Neural crest cell (in vitro differentiated cells): ENCODE measurements at regions not wholly inside any gene's neighbourhood (a gene's known extent, or its start where the extent isn't known, plus 50 kb on each side); places are given as distances from the start of the nearest gene placed in this dataset.

Experiments used
- DNase-seq: peaks from one replicate; pipeline ENCODE4 v3.0.0; 2021; ENCODE audit warnings: low read depth, mixed read lengths, low spot score
- H3K27ac Mint-ChIP-seq: one replicate; pipeline ENCODE4 v1.8.0; 2021; ENCODE audit warnings: mild to moderate bottlenecking, mixed read lengths; ENCODE audit not compliant: unreplicated experiment
- H3K27me3 Mint-ChIP-seq: 2 replicates; pipeline ENCODE4 v1.8.0; 2021; ENCODE audit warnings: low read depth, mild to moderate bottlenecking, mixed read lengths
- H3K36me3 Mint-ChIP-seq: 2 replicates; pipeline ENCODE4 v1.8.0; 2021; ENCODE audit warnings: low read depth, mild to moderate bottlenecking, mixed read lengths
- H3K4me1 Mint-ChIP-seq: 2 replicates; pipeline ENCODE4 v1.8.0; 2021; ENCODE audit warnings: mixed read lengths
- H3K4me3 Mint-ChIP-seq: one replicate; pipeline ENCODE4 v1.8.0; 2021; ENCODE audit warnings: mild to moderate bottlenecking, mixed read lengths
- H3K9me3 Mint-ChIP-seq: 2 replicates; pipeline ENCODE4 v1.8.0; 2021; ENCODE audit warnings: mixed read lengths
- CTCF ChIP-seq: fragments of 200-600 bp; sonication (generic); conservative IDR thresholded peaks from 2 replicates; pipeline ENCODE4 v1.5.0; 2021; ENCODE audit warnings: antibody characterized with exemption, mild to moderate bottlenecking

- Mint-ChIP-seq H3K27me3 (no peaks in the 10 kb centered on the region), H3K36me3 (no peaks in the 10 kb centered on the region), H3K27ac (no peak overlapping the region), H3K9me3 (no peaks in the 10 kb centered on the region), H3K4me3 (no peak overlapping the region), H3K4me1 (peaks cover 29% of the 10 kb centered on the region)
- no peak for TF ChIP-seq CTCF
- DNase-seq = no peak
These were observed 375.2 kb downstream of the RPS24 start for GRCh38 chr10:78408671-78409472.

GRCh38 chr10:78410046-78410965, 376.6 kb downstream of the RPS24 start:
- no peak for TF ChIP-seq CTCF
- no peak for DNase-seq
- Mint-ChIP-seq H3K27ac (no peak overlapping the region), H3K9me3 (no peaks in the 10 kb centered on the region), H3K27me3 (no peaks in the 10 kb centered on the region), H3K4me3 (no peak overlapping the region), H3K36me3 (no peaks in the 10 kb centered on the region), H3K4me1 (peaks cover 34% of the 10 kb centered on the region)

- Mint-ChIP-seq H3K36me3 (no peaks in the 10 kb centered on the region), H3K27me3 (no peaks in the 10 kb centered on the region), H3K4me1 (peaks cover 27% of the 10 kb centered on the region), H3K4me3 (no peak overlapping the region), H3K27ac (no peak overlapping the region), H3K9me3 (no peaks in the 10 kb centered on the region)
- no peak for TF ChIP-seq CTCF
- no peak for DNase-seq
These were observed 378.1 kb downstream of the RPS24 start for GRCh38 chr10:78411716-78412115.

GRCh38 chr10:78412605-78413004, 378.9 kb downstream of the RPS24 start:
- DNase-seq = no peak
- no peak for TF ChIP-seq CTCF
- Mint-ChIP-seq H3K27ac (no peak overlapping the region), H3K27me3 (no peaks in the 10 kb centered on the region), H3K9me3 (no peaks in the 10 kb centered on the region), H3K4me3 (no peak overlapping the region), H3K36me3 (no peaks in the 10 kb centered on the region), H3K4me1 (peaks cover 19% of the 10 kb centered on the region)

GRCh38 chr10:78413076-78414055, 379.7 kb downstream of the RPS24 start:
- no peaks in the 10 kb centered on the region for H3K9me3 Mint-ChIP-seq
- no peak for DNase-seq
- no peak overlapping the region for H3K4me3 Mint-ChIP-seq
- no peak for TF ChIP-seq CTCF
- H3K27me3 Mint-ChIP-seq = no peaks in the 10 kb centered on the region
- peaks cover 11% of the 10 kb centered on the region for H3K4me1 Mint-ChIP-seq
- no peaks in the 10 kb centered on the region for H3K36me3 Mint-ChIP-seq
- H3K27ac Mint-ChIP-seq = peak overlapping the region; percentile 79
